Activated T-helper 2 cell treated with anti-CD3 and anti-CD28 coated beads, Interferon-gamma antibody, Interleukin-2, Interleukin-4, amounts not matched to agents 10 μg/mL and 5 μg/mL and 100 μg/mL, durations not matched to agents 14 hours and 24 hours and 36 hours (primary cell): ENCODE measurements at regions not wholly inside any gene's neighbourhood (a gene's known extent, or its start where the extent isn't known, plus 50 kb on each side); places are given as distances from the start of the nearest gene placed in this dataset.

ENCODE experiments used
- DNase-seq: peaks from one replicate; pipeline ENCODE4 v3.0.0; 2021; ENCODE audit warnings: low spot score
- H3K27ac Mint-ChIP-seq: one replicate; pipeline ENCODE4 v1.8.0; 2021; ENCODE audit warnings: mixed read lengths
- H3K27me3 Mint-ChIP-seq: one replicate; pipeline ENCODE4 v1.8.0; 2021; ENCODE audit warnings: low read depth, mixed read lengths
- H3K36me3 Mint-ChIP-seq: one replicate; pipeline ENCODE4 v1.8.0; 2021; ENCODE audit warnings: low read depth, mixed read lengths
- H3K4me1 Mint-ChIP-seq: one replicate; pipeline ENCODE4 v1.8.0; 2021; ENCODE audit warnings: low read depth, mixed read lengths
- H3K4me3 Mint-ChIP-seq: one replicate; pipeline ENCODE4 v1.8.0; 2021; ENCODE audit warnings: low read depth, mild to moderate bottlenecking, moderate library complexity, mixed read lengths
- H3K9me3 Mint-ChIP-seq: one replicate; pipeline ENCODE4 v1.8.0; 2021; ENCODE audit warnings: mixed read lengths
- intact Hi-C: fragments of 100-400 bp; cut with micrococcal nuclease; formaldehyde crosslinking; loops from one replicate; pipeline ENCODE4 v1.15.1; 2023

- peak overlapping the region; percentile 45 for H3K4me3 Mint-ChIP-seq
- DNase-seq = peak; percentile 28
- peaks cover 48% of the 10 kb centered on the region for H3K4me1 Mint-ChIP-seq
- intact Hi-C loops = loop anchor here (1.0 to 10.0 kb wide), 8 partner anchors 26 to 317 kb away; partner anchors contain the start of gene SNX18
- H3K9me3 Mint-ChIP-seq = peaks cover 28% of the 10 kb centered on the region
- H3K36me3 Mint-ChIP-seq = peaks cover 21% of the 10 kb centered on the region
- H3K27me3 Mint-ChIP-seq = no peaks in the 10 kb centered on the region
- H3K27ac Mint-ChIP-seq = peak overlapping the region; percentile 84
Observed at GRCh38 chr5:54717870-54718269, 200.3 kb downstream of the SNX18 start.

- intact Hi-C loops = loop anchor here (1.0 to 10.0 kb wide), 8 partner anchors 27 to 317 kb away; partner anchors contain the start of gene SNX18
- Mint-ChIP-seq H3K4me1 (peaks cover 46% of the 10 kb centered on the region), H3K4me3 (peak overlapping the region; percentile 45), H3K9me3 (peaks cover 27% of the 10 kb centered on the region), H3K27me3 (no peaks in the 10 kb centered on the region), H3K36me3 (peaks cover 21% of the 10 kb centered on the region), H3K27ac (peak overlapping the region; percentile 84)
- DNase-seq = no peak
Observed at GRCh38 chr5:54717459-54717858, 199.9 kb downstream of the SNX18 start.

DNA sequence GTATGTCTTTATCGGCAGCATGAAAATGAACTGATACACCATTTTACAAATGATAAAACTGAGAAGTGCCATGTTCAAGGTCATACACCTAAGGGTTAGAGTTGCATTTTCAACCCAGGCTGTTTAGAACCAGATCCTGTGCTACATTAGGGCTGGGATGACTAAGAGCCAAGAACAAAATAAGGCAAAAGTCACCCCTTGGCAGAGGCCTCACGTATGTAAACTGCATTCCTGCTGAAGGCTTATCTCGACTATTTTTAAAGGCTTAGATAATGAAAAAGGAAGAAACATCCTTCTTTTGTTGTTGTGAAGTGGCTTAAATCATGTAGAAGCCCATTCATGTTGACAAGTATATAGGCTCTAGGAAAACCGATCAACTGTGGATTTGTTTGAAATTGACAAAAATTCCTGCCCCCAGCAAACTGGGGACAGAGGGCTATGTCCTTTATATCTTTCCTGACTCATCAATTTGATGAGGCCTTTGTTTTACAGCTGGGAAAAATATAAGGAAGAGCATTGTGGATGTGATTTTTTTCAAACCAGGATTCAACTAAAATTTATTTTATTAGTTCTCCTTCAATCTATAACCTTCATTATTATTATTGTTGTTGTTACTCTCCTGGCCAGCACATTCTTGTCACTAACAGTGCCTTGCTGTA is 196.5 kb downstream of the SNX18 start:
- Mint-ChIP-seq H3K4me1 (peaks cover 26% of the 10 kb centered on the region), H3K27me3 (peaks cover 4% of the 10 kb centered on the region), H3K36me3 (peaks cover 21% of the 10 kb centered on the region), H3K9me3 (peaks cover 32% of the 10 kb centered on the region), H3K27ac (no peak overlapping the region), H3K4me3 (no peak overlapping the region)
- intact Hi-C loops = loop anchor here (10.0 kb wide), 1 partner anchor 321 kb away; no protein-coding TSS in a partner anchor
- no peak for DNase-seq

DNA sequence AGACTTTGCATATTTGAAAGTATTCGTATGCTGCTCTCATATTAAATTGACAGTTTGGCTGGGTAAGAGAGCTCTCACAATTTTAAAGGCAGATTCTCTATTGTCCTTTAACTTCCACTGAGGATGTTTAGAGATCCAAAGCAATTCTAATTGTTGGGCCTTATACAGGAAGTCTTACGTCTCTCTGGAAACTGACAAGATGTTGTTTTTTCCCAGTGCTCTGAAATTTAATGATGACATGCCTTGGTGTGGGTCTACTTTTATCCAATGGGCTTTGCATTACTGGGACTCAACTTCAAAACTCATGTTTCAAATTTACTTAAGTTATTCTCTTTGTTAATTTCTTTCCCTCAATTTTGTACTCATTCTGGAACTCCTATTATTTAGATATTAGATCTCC is 191.5 kb downstream of the SNX18 start:
- Mint-ChIP-seq H3K27me3 (peaks cover 13% of the 10 kb centered on the region), H3K4me1 (peaks cover 10% of the 10 kb centered on the region), H3K36me3 (no peaks in the 10 kb centered on the region), H3K9me3 (peaks cover 12% of the 10 kb centered on the region), H3K4me3 (no peak overlapping the region), H3K27ac (no peak overlapping the region)
- intact Hi-C loops = no loop called here
- DNase-seq = no peak

DNA sequence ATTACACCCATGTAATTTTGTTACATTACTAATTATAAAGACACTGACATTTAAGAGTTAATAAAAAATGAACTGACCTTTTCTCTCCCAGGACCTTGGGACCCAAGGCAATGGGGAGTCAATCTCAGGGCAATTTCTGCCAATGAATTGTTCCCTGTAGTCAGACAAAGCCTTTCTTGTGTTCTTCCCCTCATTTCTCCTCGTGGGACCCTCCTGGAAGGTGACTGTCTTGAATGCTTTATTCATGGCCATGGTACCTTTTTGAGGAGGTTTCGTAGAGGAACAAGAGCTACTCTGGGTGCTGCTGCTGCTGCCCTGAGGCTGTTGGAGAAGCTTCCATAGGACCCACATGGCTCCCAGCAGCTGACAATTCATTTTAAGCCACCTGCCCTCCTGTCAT is 190.3 kb downstream of the SNX18 start:
- H3K4me3 Mint-ChIP-seq = no peak overlapping the region
- H3K27me3 Mint-ChIP-seq = peaks cover 18% of the 10 kb centered on the region
- no peak overlapping the region for H3K27ac Mint-ChIP-seq
- DNase-seq = no peak
- peaks cover 5% of the 10 kb centered on the region for H3K9me3 Mint-ChIP-seq
- peaks cover 15% of the 10 kb centered on the region for H3K4me1 Mint-ChIP-seq
- no peaks in the 10 kb centered on the region for H3K36me3 Mint-ChIP-seq
- intact Hi-C loops = no loop called here

DNA sequence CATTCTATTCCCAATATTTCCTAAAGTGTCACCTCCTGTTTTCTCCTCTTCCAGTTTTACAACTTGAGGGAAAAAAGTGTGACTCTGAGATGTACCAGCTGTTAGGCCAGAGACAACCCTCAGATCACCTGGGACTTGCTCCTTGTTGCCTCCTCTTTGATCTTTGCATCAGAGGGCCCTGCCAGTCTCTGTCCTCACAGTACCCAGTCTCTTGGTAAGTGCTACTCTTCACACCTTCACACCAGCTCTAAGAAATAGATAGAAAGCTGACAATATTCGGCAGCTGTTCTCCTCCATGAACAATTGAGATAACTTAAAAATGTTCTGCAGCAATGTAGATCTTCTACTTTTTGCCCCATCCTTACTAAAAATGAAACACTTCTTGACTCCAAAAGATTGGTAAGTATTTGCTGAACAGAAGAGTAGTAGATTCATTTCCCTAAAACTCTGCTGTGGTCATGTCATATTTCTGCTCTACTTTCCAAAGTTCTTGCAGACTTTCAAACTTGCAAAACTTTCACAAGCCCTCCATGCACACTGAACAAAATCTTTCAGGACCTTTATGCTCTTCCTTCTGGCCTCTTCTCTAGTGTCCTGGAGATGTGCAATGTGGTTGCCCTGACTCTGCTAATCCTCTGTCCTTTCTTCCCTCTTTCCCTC is 188.6 kb downstream of the SNX18 start:
- Mint-ChIP-seq H3K4me1 (peaks cover 21% of the 10 kb centered on the region), H3K36me3 (no peaks in the 10 kb centered on the region), H3K27ac (no peak overlapping the region), H3K9me3 (no peaks in the 10 kb centered on the region), H3K27me3 (peaks cover 18% of the 10 kb centered on the region), H3K4me3 (no peak overlapping the region)
- intact Hi-C loops = no loop called here
- DNase-seq = no peak

- H3K9me3 Mint-ChIP-seq = no peaks in the 10 kb centered on the region
- H3K4me3 Mint-ChIP-seq = no peak overlapping the region
- no peak for DNase-seq
- no peaks in the 10 kb centered on the region for H3K36me3 Mint-ChIP-seq
- no peak overlapping the region for H3K27ac Mint-ChIP-seq
- peaks cover 18% of the 10 kb centered on the region for H3K27me3 Mint-ChIP-seq
- intact Hi-C loops = no loop called here
- peaks cover 21% of the 10 kb centered on the region for H3K4me1 Mint-ChIP-seq
Observed at GRCh38 chr5:54704825-54705224, 187.3 kb downstream of the SNX18 start.

- Mint-ChIP-seq H3K36me3 (no peaks in the 10 kb centered on the region), H3K27me3 (peaks cover 17% of the 10 kb centered on the region), H3K27ac (no peak overlapping the region), H3K4me1 (peaks cover 21% of the 10 kb centered on the region), H3K4me3 (no peak overlapping the region), H3K9me3 (no peaks in the 10 kb centered on the region)
- intact Hi-C loops = no loop called here
- no peak for DNase-seq
Observed at GRCh38 chr5:54704333-54704732, 186.8 kb downstream of the SNX18 start.

- Mint-ChIP-seq H3K9me3 (no peaks in the 10 kb centered on the region), H3K27me3 (peaks cover 12% of the 10 kb centered on the region), H3K27ac (no peak overlapping the region), H3K4me3 (no peak overlapping the region), H3K36me3 (no peaks in the 10 kb centered on the region), H3K4me1 (peaks cover 21% of the 10 kb centered on the region)
- intact Hi-C loops = no loop called here
- DNase-seq = no peak
Observed at GRCh38 chr5:54703565-54704255, 186.2 kb downstream of the SNX18 start.

- no peak for DNase-seq
- Mint-ChIP-seq H3K4me3 (no peak overlapping the region), H3K27me3 (peaks cover 12% of the 10 kb centered on the region), H3K27ac (no peak overlapping the region), H3K9me3 (no peaks in the 10 kb centered on the region), H3K36me3 (no peaks in the 10 kb centered on the region), H3K4me1 (peaks cover 25% of the 10 kb centered on the region)
- intact Hi-C loops = no loop called here
Observed at GRCh38 chr5:54703133-54703532, 185.6 kb downstream of the SNX18 start.

DNA sequence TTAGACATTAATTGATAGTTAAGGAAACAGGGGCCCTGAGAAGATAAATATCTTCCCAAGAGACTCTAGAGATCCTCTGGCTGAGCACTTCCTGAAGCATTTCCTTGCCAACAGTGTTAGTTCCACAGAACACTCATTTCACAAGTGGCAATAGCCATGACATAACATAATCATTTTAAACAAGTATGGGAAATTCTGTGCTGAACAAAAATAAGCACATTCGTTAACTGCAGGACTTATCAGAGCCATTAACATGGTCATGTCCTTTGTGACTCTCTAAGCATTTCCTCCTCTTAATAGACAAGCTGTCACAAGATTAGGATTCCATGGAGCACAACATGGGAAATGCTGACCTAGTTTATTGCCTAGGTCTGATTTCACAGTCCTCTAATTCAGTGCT is 184.9 kb downstream of the SNX18 start:
- Mint-ChIP-seq H3K4me1 (peaks cover 26% of the 10 kb centered on the region), H3K27me3 (peaks cover 12% of the 10 kb centered on the region), H3K27ac (no peak overlapping the region), H3K9me3 (no peaks in the 10 kb centered on the region), H3K36me3 (no peaks in the 10 kb centered on the region), H3K4me3 (no peak overlapping the region)
- intact Hi-C loops = no loop called here
- no peak for DNase-seq

DNA sequence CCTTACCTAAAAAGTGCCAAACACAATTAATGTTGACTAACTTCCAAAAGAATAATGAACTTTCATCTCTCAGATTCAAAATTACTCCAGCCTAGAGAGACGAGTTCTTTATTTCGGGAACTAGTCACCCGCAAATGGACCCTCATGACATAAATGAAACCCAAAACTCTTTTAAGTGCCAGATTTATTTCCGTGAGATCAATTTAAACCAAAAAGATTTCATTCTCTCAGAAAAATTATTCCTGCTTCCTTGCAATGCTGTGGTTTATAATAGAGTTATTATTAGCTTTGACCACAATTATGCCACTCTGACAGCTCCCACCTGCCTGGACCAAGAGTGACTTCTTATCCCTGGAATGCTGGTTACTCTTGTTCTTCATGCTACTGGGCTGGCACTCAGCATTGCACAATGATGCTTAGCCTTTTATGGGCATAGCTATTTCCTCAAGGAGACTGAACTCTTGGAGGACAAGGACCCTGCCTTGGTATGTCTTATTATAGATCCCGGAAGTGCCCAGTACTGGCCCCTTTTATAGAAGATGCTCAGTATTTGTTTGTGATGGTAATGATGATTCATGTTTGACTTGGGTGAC is 183.5 kb downstream of the SNX18 start:
- H3K36me3 Mint-ChIP-seq = no peaks in the 10 kb centered on the region
- H3K27me3 Mint-ChIP-seq = peaks cover 6% of the 10 kb centered on the region
- no peak for DNase-seq
- no peak overlapping the region for H3K27ac Mint-ChIP-seq
- no peaks in the 10 kb centered on the region for H3K9me3 Mint-ChIP-seq
- no peak overlapping the region for H3K4me3 Mint-ChIP-seq
- intact Hi-C loops = no loop called here
- H3K4me1 Mint-ChIP-seq = peaks cover 18% of the 10 kb centered on the region

- intact Hi-C loops = no loop called here
- Mint-ChIP-seq H3K9me3 (no peaks in the 10 kb centered on the region), H3K27ac (no peak overlapping the region), H3K4me3 (no peak overlapping the region), H3K27me3 (no peaks in the 10 kb centered on the region), H3K4me1 (peaks cover 7% of the 10 kb centered on the region), H3K36me3 (no peaks in the 10 kb centered on the region)
- no peak for DNase-seq
Observed at GRCh38 chr5:54696931-54697330, 179.4 kb downstream of the SNX18 start.
